Heart right ventricle (tissue), 16 donors: ENCODE measurements at regions not wholly inside any gene's neighbourhood (a gene's known extent, or its start where the extent isn't known, plus 50 kb on each side); places are given as distances from the start of the nearest gene placed in this dataset.

Experiments
- ATAC-seq, 8 donors: fragments of 200-7000 bp; cut with Tn5 transposase; one replicate each; pipeline ENCODE4 v1.9.1; 2020; ENCODE audit warnings: mild to moderate bottlenecking in 8 of 8, moderate library complexity in 8 of 8, moderate number of reproducible peaks in 1 of 8
- DNase-seq, 2 donors: peaks; one replicate each; pipeline ENCODE4 v3.0.0-alpha.2; 2020
- H3K27ac ChIP-seq, 10 donors: fragments of 200-600 bp; sonication (generic) in 2 of 10; one replicate each; pipeline versions ENCODE4 v1.5.0 to v1.8.0; 2020 to 2022; ENCODE audit warnings: mild to moderate bottlenecking in 3 of 10
- H3K27me3 ChIP-seq, 7 donors: fragments of 200-600 bp; one replicate each; pipeline ENCODE4 v1.8.0; 2021 to 2022; ENCODE audit warnings: mild to moderate bottlenecking in 2 of 7
- H3K36me3 ChIP-seq, 9 donors: fragments of 200-600 bp; sonication (generic) in 1 of 9; one replicate each; pipeline versions ENCODE4 v1.5.0 to v1.8.0; 2020 to 2022; ENCODE audit warnings: mild to moderate bottlenecking in 2 of 9
- H3K4me1 ChIP-seq, 9 donors: fragments of 200-600 bp; sonication (generic) in 1 of 9; one replicate each; pipeline versions ENCODE4 v1.5.0 to v1.8.0; 2020 to 2022; ENCODE audit warnings: mild to moderate bottlenecking in 4 of 9
- H3K4me3 ChIP-seq, 10 donors: fragments of 200-600 bp; sonication (generic) in 2 of 10; one replicate each; pipeline versions ENCODE4 v1.5.0 to v1.8.0; 2020 to 2022; ENCODE audit warnings: mild to moderate bottlenecking in 7 of 10, moderate library complexity in 2 of 10
- H3K9me3 ChIP-seq, 11 donors: fragments of 200-600 bp in 10 of 11; sonication (generic) in 2 of 11; one replicate each; pipeline versions ENCODE4 v1.5.0 to v1.8.0; 2013 to 2022; ENCODE audit warnings: mild to moderate bottlenecking in 2 of 11, control low read depth in 1 of 11, moderate library complexity in 1 of 11
- CTCF ChIP-seq, 9 donors: fragments of 200-600 bp; sonication (generic) in 2 of 9; IDR thresholded peaks; one replicate each; pipeline versions ENCODE4 v1.5.0 to v1.8.0; 2021 to 2022; ENCODE audit warnings: antibody characterized with exemption in 9 of 9, mild to moderate bottlenecking in 5 of 9, moderate library complexity in 1 of 9
- WGBS, 2 donors: extraction: QIAGEN DNeasy Blood & Tissue Kit; methylation state at CpG; one replicate each; pipeline ENCODE4 v1.1.7; 2013; ENCODE audit warnings: inconsistent platforms in 1 of 2; 5-methylcytosine and 5-hydroxymethylcytosine counted together
- intact Hi-C, 10 donors: fragments of 100-400 bp; cut with DNase I; formaldehyde crosslinking; loops; one replicate each; pipeline versions ENCODE4 v1.11.1 to v1.14.2; 2022
- donor health status: Arrhythmogenic right ventricular cardiomyopathy.
- donor health status: ischemic (EF 13 %, LVEDD 7.1; RV severe dilation, severe dysfunction).
- donor health status: healthy with polysubstance abuse.
- donor health status: DM: no; HTN: yes; CAD: no.
- donor health status: DM: no; HTN: no; CAD: no.
- donor health status: ischemic (EF 25% LVEDD 6.9; RV normal size, moderate dysfunction).
- donor health status: ischemic (EF 25% LVEDD 5.7; RV mildly dilated, moderate dysfunction).
- donor health status: healthy.
- donor health status: DM: yes; HTN: yes; CAD: no.
- donor health status: Ischemic cardiomyopathy.
- donor health status: ischemic (EF 35%, LVEDD 5.7; RV mildly dilated, moderate dysfunction).
- donor health status: nonischemic (EF 11% LVEDD 7.7; RV severe dilation, severe dysfunction).
- donor health status: DM: yes; HTN: yes; CAD: no.
- donor health status: PGD.
- donor health status: ischemic (EF 29% LVEDD 5.4; RV normal size, mild dysfunction).
- donor health status: nonischemic (EF 23%, LVEDD 6.1; RV moderate dilation, normal function).

- no peaks in the 10 kb centered on the region for H3K4me1 ChIP-seq
- no peak for DNase-seq
- no peak overlapping the region for H3K27ac ChIP-seq
- H3K36me3 ChIP-seq = no peaks in the 10 kb centered on the region
- 78 to 90% methylated on average over 1 of the region's 1 CpG for WGBS, 2 donors
- no peak overlapping the region for H3K4me3 ChIP-seq
- ATAC-seq = no peak
- no peak for TF ChIP-seq CTCF (IDR thresholded peaks at IDR 0.05)
- peaks cover 0 to 12% (median 0%) of the 10 kb centered on the region in 11 donors for H3K9me3 ChIP-seq
- H3K27me3 ChIP-seq = no peaks in the 10 kb centered on the region
- intact Hi-C loops = no loop called here
Measured at GRCh38 chr3:76264496-76264895, 479.1 kb upstream of the ZNF717 start.

- intact Hi-C loops = no loop called here
- Histone ChIP-seq H3K36me3 (no peaks in the 10 kb centered on the region), H3K27me3 (no peaks in the 10 kb centered on the region), H3K4me1 (no peaks in the 10 kb centered on the region), H3K27ac (no peak overlapping the region), H3K9me3 (peaks cover 0 to 12% (median 0%) of the 10 kb centered on the region in 11 donors), H3K4me3 (no peak overlapping the region)
- no peak for DNase-seq
- WGBS, 2 donors = 63 to 80% methylated on average over 6 of the region's 6 CpGs
- ATAC-seq = no peak
- no peak for TF ChIP-seq CTCF (IDR thresholded peaks at IDR 0.05)
Measured at GRCh38 chr3:76264911-76265310, 479.6 kb upstream of the ZNF717 start.

GRCh38 chr3:76266511-76266910 is 481.2 kb upstream of the ZNF717 start:
- Histone ChIP-seq H3K27ac (no peak overlapping the region), H3K4me3 (no peak overlapping the region), H3K9me3 (peaks cover 0 to 12% (median 0%) of the 10 kb centered on the region in 11 donors), H3K4me1 (no peaks in the 10 kb centered on the region), H3K36me3 (no peaks in the 10 kb centered on the region), H3K27me3 (no peaks in the 10 kb centered on the region)
- ATAC-seq (no peak), DNase-seq (no peak)
- WGBS, 2 donors = 67 to 71% methylated on average over 1 of the region's 1 CpG
- no peak for TF ChIP-seq CTCF (IDR thresholded peaks at IDR 0.05)
- intact Hi-C loops = no loop called here

- intact Hi-C loops = no loop called here
- no peak for DNase-seq
- peaks cover 0 to 16% (median 0%) of the 10 kb centered on the region in 11 donors for H3K9me3 ChIP-seq
- no peaks in the 10 kb centered on the region for H3K36me3 ChIP-seq
- WGBS, 2 donors = 62 to 74% methylated on average over 4 of the region's 4 CpGs
- H3K27ac ChIP-seq = no peak overlapping the region
- H3K27me3 ChIP-seq = no peaks in the 10 kb centered on the region
- no peak for ATAC-seq
- no peak for TF ChIP-seq CTCF (IDR thresholded peaks at IDR 0.05)
- H3K4me1 ChIP-seq = no peaks in the 10 kb centered on the region
- H3K4me3 ChIP-seq = no peak overlapping the region
Measured at GRCh38 chr3:76267851-76268380, 482.6 kb upstream of the ZNF717 start.
